Karpas-422 (cell line): ENCODE measurements at regions not wholly inside any gene's neighbourhood (a gene's known extent, or its start where the extent isn't known, plus 50 kb on each side); places are given as distances from the start of the nearest gene placed in this dataset.

Experiments
- DNase-seq: peaks from one replicate; pipeline ENCODE4 v3.0.0-alpha.2; 2015
- H2AFZ ChIP-seq: fragments of 200-600 bp; sonication (generic); 2 replicates; pipeline ENCODE4 v1.6.1; 2014; ENCODE audit warnings: antibody characterized with exemption, low read length, mixed read lengths
- H3K27ac ChIP-seq: fragments of 200-600 bp; sonication (generic); 2 replicates; pipeline ENCODE4 v1.5.1; 2014; ENCODE audit warnings: mild to moderate bottlenecking, low read length, moderate library complexity
- H3K27me3 ChIP-seq: fragments of 200-600 bp; sonication (generic); 2 replicates; pipeline ENCODE4 v1.6.1; 2014; ENCODE audit warnings: low read length, mixed read lengths
- H3K36me3 ChIP-seq: fragments of 200-600 bp; sonication (generic); 2 replicates; pipeline ENCODE4 v1.6.1; 2014; ENCODE audit warnings: low read length, mixed read lengths; ENCODE audit not compliant: insufficient read depth
- H3K4me1 ChIP-seq: fragments of 200-600 bp; sonication (generic); 2 replicates; pipeline ENCODE4 v1.6.1; 2014; ENCODE audit warnings: mild to moderate bottlenecking, low read length, mixed read lengths
- H3K4me2 ChIP-seq: fragments of 200-600 bp; sonication (generic); 2 replicates; pipeline ENCODE4 v1.6.1; 2014; ENCODE audit warnings: low read length, low read depth, mild to moderate bottlenecking; ENCODE audit not compliant: poor library complexity, severe bottlenecking
- H3K4me3 ChIP-seq: fragments of 200-600 bp; sonication (generic); 2 replicates; pipeline ENCODE4 v1.5.1; 2014; ENCODE audit warnings: mild to moderate bottlenecking, antibody characterized with exemption, low read length, mixed read lengths
- H3K79me2 ChIP-seq: fragments of 200-600 bp; sonication (generic); 2 replicates; pipeline ENCODE4 v1.6.1; 2014; ENCODE audit warnings: mild to moderate bottlenecking, low read length, mixed read lengths
- H3K9ac ChIP-seq: fragments of 200-600 bp; sonication (generic); 2 replicates; pipeline ENCODE4 v1.6.0; 2014; ENCODE audit warnings: low read length
- H3K9me2 ChIP-seq: fragments of 200-600 bp; sonication (generic), shearing (Covaris generic); replicated peaks from 2 replicates; pipeline ENCODE4 v1.6.0; 2014; ENCODE audit warnings: mild to moderate bottlenecking, low read length, moderate library complexity; ENCODE audit not compliant: insufficient read depth
- H3K9me3 ChIP-seq: fragments of 300-700, 200-600 bp; sonication (generic); 2 replicates; pipeline ENCODE4 v1.6.1; 2014; ENCODE audit warnings: low read length, mixed read lengths
- H4K20me1 ChIP-seq: fragments of 200-600 bp; sonication (generic); 2 replicates; pipeline ENCODE4 v1.6.1; 2014; ENCODE audit warnings: mild to moderate bottlenecking, antibody characterized with exemption, low read length, low read depth; ENCODE audit not compliant: insufficient read depth

DNA sequence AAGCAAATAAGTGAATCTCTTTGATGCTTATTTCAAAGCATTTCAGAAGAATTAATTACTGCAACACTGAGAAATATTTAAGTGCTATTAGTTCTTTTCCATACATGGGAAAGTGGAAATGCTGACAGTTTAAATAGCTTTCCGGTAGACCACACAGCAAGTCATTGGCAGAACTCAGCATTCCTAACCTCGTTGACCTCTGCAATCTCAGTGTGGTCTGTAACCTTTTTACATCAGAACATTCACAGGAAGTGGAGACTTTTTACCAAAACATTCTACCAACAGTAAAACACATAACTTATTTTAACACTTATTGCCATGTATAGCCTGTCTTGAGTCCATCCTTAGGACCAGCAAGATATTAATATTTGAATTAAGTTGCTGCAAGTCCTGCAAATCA lies 249.5 kb upstream of the DCN start:
- no peak overlapping the region for H3K9ac ChIP-seq
- H3K9me3 ChIP-seq = no peaks in the 10 kb centered on the region
- no peaks in the 10 kb centered on the region for H3K27me3 ChIP-seq
- no peaks in the 10 kb centered on the region for H3K36me3 ChIP-seq
- no peaks in the 10 kb centered on the region for H3K9me2 ChIP-seq
- no peaks in the 10 kb centered on the region for H3K4me1 ChIP-seq
- no peaks in the 10 kb centered on the region for H3K79me2 ChIP-seq
- H3K27ac ChIP-seq = no peak overlapping the region
- H3K4me3 ChIP-seq = no peak overlapping the region
- DNase-seq = peak; percentile 2
- H2AFZ ChIP-seq = no peak overlapping the region
- no peaks in the 10 kb centered on the region for H4K20me1 ChIP-seq
- no peak overlapping the region for H3K4me2 ChIP-seq

GRCh38 chr12:91424506-91424905 lies 241.9 kb upstream of the DCN start:
- Histone ChIP-seq H3K36me3 (no peaks in the 10 kb centered on the region), H3K4me2 (no peak overlapping the region), H3K4me3 (no peak overlapping the region), H3K27me3 (no peaks in the 10 kb centered on the region), H3K4me1 (no peaks in the 10 kb centered on the region), H3K9ac (no peak overlapping the region), H3K9me2 (no peaks in the 10 kb centered on the region), H2AFZ (no peak overlapping the region), H3K9me3 (no peaks in the 10 kb centered on the region), H4K20me1 (no peaks in the 10 kb centered on the region), H3K79me2 (no peaks in the 10 kb centered on the region), H3K27ac (no peak overlapping the region)
- no peak for DNase-seq

GRCh38 chr12:91423693-91424050 lies 241.1 kb upstream of the DCN start:
- H3K36me3 ChIP-seq = no peaks in the 10 kb centered on the region
- no peaks in the 10 kb centered on the region for H3K27me3 ChIP-seq
- no peak for DNase-seq
- no peak overlapping the region for H3K4me3 ChIP-seq
- H3K4me1 ChIP-seq = no peaks in the 10 kb centered on the region
- no peaks in the 10 kb centered on the region for H4K20me1 ChIP-seq
- no peak overlapping the region for H3K4me2 ChIP-seq
- no peaks in the 10 kb centered on the region for H3K79me2 ChIP-seq
- no peak overlapping the region for H3K27ac ChIP-seq
- H3K9ac ChIP-seq = no peak overlapping the region
- H3K9me3 ChIP-seq = no peaks in the 10 kb centered on the region
- H2AFZ ChIP-seq = no peak overlapping the region
- no peaks in the 10 kb centered on the region for H3K9me2 ChIP-seq

- no peak overlapping the region for H3K9ac ChIP-seq
- no peaks in the 10 kb centered on the region for H3K36me3 ChIP-seq
- H3K4me3 ChIP-seq = no peak overlapping the region
- no peak overlapping the region for H3K4me2 ChIP-seq
- H3K27ac ChIP-seq = no peak overlapping the region
- DNase-seq = peak; percentile 35
- H2AFZ ChIP-seq = no peak overlapping the region
- H4K20me1 ChIP-seq = no peaks in the 10 kb centered on the region
- H3K4me1 ChIP-seq = no peaks in the 10 kb centered on the region
- no peaks in the 10 kb centered on the region for H3K9me3 ChIP-seq
- H3K9me2 ChIP-seq = no peaks in the 10 kb centered on the region
- no peaks in the 10 kb centered on the region for H3K27me3 ChIP-seq
- no peaks in the 10 kb centered on the region for H3K79me2 ChIP-seq
Observed at GRCh38 chr12:91422811-91423692, 240.4 kb upstream of the DCN start.

- Histone ChIP-seq H3K79me2 (no peaks in the 10 kb centered on the region), H4K20me1 (no peaks in the 10 kb centered on the region), H3K36me3 (no peaks in the 10 kb centered on the region), H2AFZ (no peak overlapping the region), H3K9me2 (no peaks in the 10 kb centered on the region), H3K9me3 (no peaks in the 10 kb centered on the region), H3K4me1 (no peaks in the 10 kb centered on the region), H3K27me3 (no peaks in the 10 kb centered on the region), H3K27ac (no peak overlapping the region), H3K4me2 (no peak overlapping the region), H3K9ac (no peak overlapping the region), H3K4me3 (no peak overlapping the region)
- no peak for DNase-seq
Observed at GRCh38 chr12:91422127-91422526, 239.5 kb upstream of the DCN start.

GRCh38 chr12:91419809-91420208 lies 237.2 kb upstream of the DCN start:
- H2AFZ ChIP-seq = no peak overlapping the region
- no peak overlapping the region for H3K27ac ChIP-seq
- H3K4me2 ChIP-seq = no peak overlapping the region
- H3K36me3 ChIP-seq = no peaks in the 10 kb centered on the region
- DNase-seq = peak; percentile 27
- H3K9ac ChIP-seq = no peak overlapping the region
- no peaks in the 10 kb centered on the region for H3K4me1 ChIP-seq
- H3K79me2 ChIP-seq = no peaks in the 10 kb centered on the region
- no peaks in the 10 kb centered on the region for H3K9me2 ChIP-seq
- no peaks in the 10 kb centered on the region for H3K27me3 ChIP-seq
- H3K9me3 ChIP-seq = no peaks in the 10 kb centered on the region
- no peak overlapping the region for H3K4me3 ChIP-seq
- H4K20me1 ChIP-seq = no peaks in the 10 kb centered on the region

DNA sequence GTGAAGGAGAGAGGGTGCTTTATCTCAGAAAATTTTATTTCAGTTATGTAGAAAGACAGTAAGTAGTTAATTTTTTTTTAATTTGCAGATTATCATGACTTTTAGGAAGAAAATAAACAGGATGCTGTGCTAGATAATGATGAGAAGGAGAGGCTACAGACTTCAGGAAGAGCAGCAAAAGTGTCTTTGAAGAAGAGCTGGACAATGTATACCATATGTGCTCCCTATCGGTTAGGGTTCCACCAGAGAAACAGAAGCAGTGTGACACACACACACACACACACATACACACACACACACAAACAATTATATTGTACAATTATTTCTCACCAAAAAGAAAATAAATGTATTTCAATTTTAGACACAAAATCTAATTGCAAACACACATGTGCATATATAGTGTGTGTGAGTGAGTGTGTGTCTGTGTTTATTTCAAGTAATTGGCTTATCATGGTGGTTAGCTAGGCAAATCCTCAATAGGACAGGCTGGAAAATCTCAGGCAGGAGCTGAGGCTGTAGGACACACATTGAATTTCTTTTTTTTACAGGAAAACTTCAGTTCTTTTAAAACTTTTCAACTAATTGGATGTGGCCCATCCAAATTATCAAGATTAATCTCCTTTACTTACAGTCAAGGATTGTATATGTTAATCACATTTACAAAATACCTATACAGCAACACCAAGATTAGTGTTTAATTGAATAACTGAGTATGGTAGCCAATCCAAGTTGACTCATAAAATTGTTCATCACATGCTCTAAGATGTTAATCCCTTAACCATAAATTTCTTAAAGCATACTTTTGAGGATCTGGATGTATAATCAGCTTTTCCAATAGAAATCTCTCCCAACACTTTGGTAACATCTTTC lies 235.8 kb upstream of the DCN start:
- no peaks in the 10 kb centered on the region for H3K36me3 ChIP-seq

DNA sequence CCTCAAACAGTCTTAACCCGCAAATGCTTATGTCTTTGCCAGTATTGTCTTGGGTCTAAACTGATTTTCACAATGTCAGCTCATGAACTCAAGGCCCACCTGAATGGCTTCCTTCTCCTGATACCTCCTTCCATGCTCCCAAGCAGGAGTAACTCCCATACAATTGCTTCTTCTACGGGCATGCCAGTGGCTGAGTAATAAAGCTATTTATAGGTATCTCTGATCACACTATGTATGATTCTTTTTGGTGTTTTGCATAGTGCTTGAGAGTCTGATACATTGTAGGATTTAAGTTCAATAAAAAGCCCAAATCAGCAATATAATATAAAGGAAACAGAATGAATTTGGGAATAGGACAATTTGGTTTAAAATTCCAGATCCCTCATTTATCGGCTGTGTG lies 235.0 kb upstream of the DCN start:
- H2AFZ ChIP-seq = no peak overlapping the region
- H3K27ac ChIP-seq = no peak overlapping the region
- H3K9ac ChIP-seq = no peak overlapping the region
- H3K4me3 ChIP-seq = no peak overlapping the region
- no peaks in the 10 kb centered on the region for H3K79me2 ChIP-seq
- H3K4me2 ChIP-seq = no peak overlapping the region
- no peaks in the 10 kb centered on the region for H3K27me3 ChIP-seq
- no peaks in the 10 kb centered on the region for H3K36me3 ChIP-seq
- no peaks in the 10 kb centered on the region for H3K9me3 ChIP-seq
- no peaks in the 10 kb centered on the region for H3K9me2 ChIP-seq
- H3K4me1 ChIP-seq = no peaks in the 10 kb centered on the region
- DNase-seq = peak; percentile 17
- H4K20me1 ChIP-seq = no peaks in the 10 kb centered on the region

More for the DNA sequence above, 235.8 kb upstream of the DCN start:
- Histone ChIP-seq H3K27ac (no peak overlapping the region), H3K27me3 (no peaks in the 10 kb centered on the region), H3K4me1 (no peaks in the 10 kb centered on the region), H4K20me1 (no peaks in the 10 kb centered on the region), H2AFZ (no peak overlapping the region), H3K4me2 (no peak overlapping the region), H3K4me3 (no peak overlapping the region), H3K9ac (no peak overlapping the region), H3K9me3 (no peaks in the 10 kb centered on the region), H3K9me2 (no peaks in the 10 kb centered on the region), H3K79me2 (no peaks in the 10 kb centered on the region)
- DNase-seq = peak; percentile 9
